Muscle of leg (tissue), 3 donors: ENCODE measurements at regions not wholly inside any gene's neighbourhood (a gene's known extent, or its start where the extent isn't known, plus 50 kb on each side); places are given as distances from the start of the nearest gene placed in this dataset.

Experiments
- DNase-seq: peaks from one replicate; pipeline ENCODE4 v3.0.0; 2013
- H3K27ac ChIP-seq: one replicate; pipeline ENCODE4 v1.5.1; 2013; ENCODE audit warnings: mild to moderate bottlenecking, low read length, control low read depth
- H3K27me3 ChIP-seq: one replicate; pipeline ENCODE4 v1.6.1; 2013; ENCODE audit warnings: low read length; ENCODE audit not compliant: control insufficient read depth, insufficient read depth
- H3K36me3 ChIP-seq: one replicate; pipeline ENCODE4 v1.6.1; 2013; ENCODE audit warnings: low read length; ENCODE audit not compliant: control insufficient read depth, insufficient read depth
- H3K4me1 ChIP-seq: one replicate; pipeline ENCODE4 v1.6.1; 2013; ENCODE audit warnings: low read length; ENCODE audit not compliant: control insufficient read depth, insufficient read depth
- H3K4me3 ChIP-seq: one replicate; pipeline ENCODE4 v1.5.1; 2013; ENCODE audit warnings: low read length, control low read depth
- H3K9me3 ChIP-seq: replicated peaks from 2 replicates; pipeline ENCODE4 v1.6.1; 2013; ENCODE audit warnings: low read depth, low read length; ENCODE audit not compliant: control insufficient read depth
- WGBS: methylation state at CpG from one replicate; pipeline ENCODE4 v1.1.5; 2013; ENCODE audit warnings: missing lambda C conversion rate; ENCODE audit not compliant: insufficient coverage; 5-methylcytosine and 5-hydroxymethylcytosine counted together

DNA sequence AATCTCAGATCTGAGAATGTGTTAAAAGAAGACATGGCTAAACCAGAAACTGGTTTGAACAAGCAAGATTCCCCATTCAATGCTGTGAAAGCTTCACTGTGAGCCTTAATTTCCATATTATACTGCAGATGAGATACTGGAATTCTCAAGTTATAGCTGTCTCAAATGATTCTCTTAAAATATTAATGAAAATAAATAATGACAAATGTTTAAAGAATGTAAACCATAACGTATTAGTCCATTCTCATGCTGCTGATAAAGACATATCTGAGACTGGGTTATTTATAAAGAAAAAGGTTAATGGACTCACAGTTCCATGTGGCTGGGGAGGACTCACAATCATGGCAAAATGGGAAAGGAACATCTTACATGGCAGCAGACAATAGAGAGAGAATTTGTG is 667.8 kb downstream of the SLITRK1 start:
- Histone ChIP-seq H3K4me1 (no peaks in the 10 kb centered on the region), H3K9me3 (peaks cover 5% of the 10 kb centered on the region), H3K27ac (no peak overlapping the region), H3K4me3 (no peak overlapping the region), H3K27me3 (no peaks in the 10 kb centered on the region), H3K36me3 (no peaks in the 10 kb centered on the region)
- no peak for DNase-seq
- WGBS, result no CpG with 5 or more reads among the region's 1 CpG

- no peak overlapping the region for H3K27ac ChIP-seq
- peaks cover 8% of the 10 kb centered on the region for H3K9me3 ChIP-seq
- no peak overlapping the region for H3K4me3 ChIP-seq
- no peaks in the 10 kb centered on the region for H3K27me3 ChIP-seq
- H3K36me3 ChIP-seq, result no peaks in the 10 kb centered on the region
- DNase-seq, result no peak
- H3K4me1 ChIP-seq, result no peaks in the 10 kb centered on the region
- no CpG with 5 or more reads among the region's 1 CpG for WGBS
Measured at GRCh38 chr13:83211301-83211700, 671.0 kb downstream of the SLITRK1 start.

DNA sequence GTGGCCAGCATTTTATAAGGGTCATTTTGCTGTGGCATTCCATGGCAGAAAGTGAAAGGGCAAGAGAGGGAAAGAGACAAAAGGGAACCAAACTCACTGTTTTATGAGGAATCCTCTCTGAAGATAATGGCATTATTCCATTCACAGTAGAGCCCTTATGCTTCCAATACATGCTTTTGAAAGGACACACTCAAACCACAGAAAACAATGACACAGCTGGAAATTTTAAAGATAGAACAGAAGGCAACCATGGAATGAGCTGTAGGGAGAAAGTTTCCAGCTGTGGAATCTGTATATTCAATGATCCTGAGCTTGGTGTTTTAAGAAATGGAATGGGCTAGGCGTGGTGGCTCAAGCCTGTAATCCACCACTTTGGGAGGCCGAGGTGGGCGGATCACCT is 677.4 kb downstream of the SLITRK1 start:
- no peak for DNase-seq
- Histone ChIP-seq H3K36me3 (no peaks in the 10 kb centered on the region), H3K27ac (no peak overlapping the region), H3K27me3 (no peaks in the 10 kb centered on the region), H3K4me1 (no peaks in the 10 kb centered on the region), H3K4me3 (no peak overlapping the region), H3K9me3 (peaks cover 3% of the 10 kb centered on the region)
- WGBS, result 96% methylated on average over 3 of the region's 3 CpGs

DNA sequence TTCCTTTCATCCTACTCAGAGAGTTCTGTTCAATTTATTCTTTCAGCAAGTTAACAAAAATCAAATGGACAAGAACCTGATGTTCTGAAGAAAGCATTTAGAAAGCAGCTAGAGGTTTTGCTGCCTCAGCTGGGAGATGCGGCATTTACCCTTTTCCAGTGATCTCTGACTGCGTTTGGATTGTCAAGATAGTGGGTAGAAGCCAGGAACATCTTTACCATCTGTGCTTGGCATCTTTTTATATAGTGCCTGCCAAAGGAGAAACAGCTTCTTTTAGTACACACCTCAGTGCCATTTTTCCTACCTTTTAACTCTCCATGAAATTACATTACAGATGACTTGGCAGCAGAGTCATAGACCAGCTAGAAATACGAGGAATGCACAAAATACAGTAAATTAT is 680.8 kb downstream of the SLITRK1 start:
- no peaks in the 10 kb centered on the region for H3K36me3 ChIP-seq
- WGBS, result no CpG with 5 or more reads among the region's 3 CpGs
- DNase-seq, result peak; percentile 83
- peaks cover 2% of the 10 kb centered on the region for H3K9me3 ChIP-seq
- no peaks in the 10 kb centered on the region for H3K4me1 ChIP-seq
- no peaks in the 10 kb centered on the region for H3K27me3 ChIP-seq
- H3K4me3 ChIP-seq, result no peak overlapping the region
- no peak overlapping the region for H3K27ac ChIP-seq

DNA sequence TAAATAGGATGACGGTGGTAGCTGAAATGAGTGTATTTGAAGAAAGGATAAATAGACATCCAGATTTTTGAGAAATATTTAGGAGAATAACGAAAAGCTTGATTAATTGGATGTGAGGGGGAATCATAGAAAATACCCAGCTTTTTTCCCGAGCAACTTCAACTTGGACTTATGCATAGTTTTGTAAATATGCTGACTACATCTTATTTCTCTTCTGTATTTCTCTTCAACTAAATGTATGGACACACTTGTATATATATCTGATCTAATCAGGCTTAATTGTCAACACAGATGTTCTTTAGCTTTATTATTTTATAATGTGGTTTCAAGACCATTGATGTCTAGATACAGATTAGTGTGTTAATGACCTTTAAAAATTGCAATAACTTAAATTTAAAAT is 685.0 kb downstream of the SLITRK1 start:
- H3K9me3 ChIP-seq, result peaks cover 2% of the 10 kb centered on the region
- 100% methylated on average over 1 of the region's 3 CpGs for WGBS
- no peak overlapping the region for H3K4me3 ChIP-seq
- H3K27me3 ChIP-seq, result no peaks in the 10 kb centered on the region
- no peaks in the 10 kb centered on the region for H3K36me3 ChIP-seq
- no peak for DNase-seq
- no peak overlapping the region for H3K27ac ChIP-seq
- H3K4me1 ChIP-seq, result no peaks in the 10 kb centered on the region

DNA sequence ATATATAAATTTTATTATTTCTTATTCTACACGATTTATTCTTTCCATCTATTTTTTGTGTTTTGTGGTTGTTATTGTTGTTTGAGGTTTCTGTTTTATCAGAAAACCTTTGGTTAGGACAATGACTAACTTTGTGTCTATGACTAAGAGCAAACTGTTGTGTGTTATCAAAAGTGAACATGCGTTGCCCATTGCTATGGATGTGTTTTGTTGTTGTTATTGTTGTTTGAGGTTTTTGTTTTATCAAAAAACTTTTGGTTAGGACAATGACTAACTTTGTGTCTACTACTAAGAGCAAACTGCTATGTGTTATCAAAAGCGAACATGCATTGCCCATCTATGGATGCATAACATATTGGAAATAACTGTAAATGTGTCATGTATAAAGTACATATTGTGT is 692.3 kb downstream of the SLITRK1 start:
- H3K9me3 ChIP-seq, result peaks cover 11% of the 10 kb centered on the region
- no peak overlapping the region for H3K27ac ChIP-seq
- no peak overlapping the region for H3K4me3 ChIP-seq
- no peak for DNase-seq
- no peaks in the 10 kb centered on the region for H3K36me3 ChIP-seq
- no peaks in the 10 kb centered on the region for H3K27me3 ChIP-seq
- 83% methylated on average over 1 of the region's 3 CpGs for WGBS
- H3K4me1 ChIP-seq, result no peaks in the 10 kb centered on the region

- no peak for DNase-seq
Measured at GRCh38 chr13:83184819-83185218, 697.5 kb downstream of the SLITRK1 start.

DNA sequence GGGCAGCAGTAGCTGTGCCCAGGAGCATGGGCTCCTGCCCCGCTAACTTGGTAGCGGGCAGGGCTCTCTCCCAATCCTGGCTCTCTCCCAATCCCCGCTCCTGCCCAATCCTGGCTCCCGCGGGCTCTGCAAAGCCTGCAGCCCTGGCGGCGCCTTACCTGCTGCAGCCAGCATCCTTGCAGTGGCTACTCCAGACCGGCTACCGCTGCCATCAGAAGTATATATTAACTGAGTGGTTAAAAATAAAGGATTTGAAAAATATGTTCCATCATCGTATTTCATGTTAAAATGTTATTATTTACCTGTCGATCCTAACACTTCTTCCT is 698.2 kb downstream of the SLITRK1 start:
- Histone ChIP-seq H3K4me3 (no peak overlapping the region), H3K4me1 (no peaks in the 10 kb centered on the region), H3K27ac (no peak overlapping the region), H3K36me3 (no peaks in the 10 kb centered on the region), H3K27me3 (no peaks in the 10 kb centered on the region), H3K9me3 (peaks cover 13% of the 10 kb centered on the region)
- WGBS, result 100% methylated on average over 2 of the region's 11 CpGs
- no peak for DNase-seq

More at GRCh38 chr13:83184819-83185218, 697.5 kb downstream of the SLITRK1 start:
- H3K27ac ChIP-seq, result no peak overlapping the region
- no peaks in the 10 kb centered on the region for H3K27me3 ChIP-seq
- peaks cover 13% of the 10 kb centered on the region for H3K9me3 ChIP-seq
- H3K36me3 ChIP-seq, result no peaks in the 10 kb centered on the region
- no peaks in the 10 kb centered on the region for H3K4me1 ChIP-seq
- no peak overlapping the region for H3K4me3 ChIP-seq
- no CpG with 5 or more reads among the region's 2 CpGs for WGBS

- Histone ChIP-seq H3K36me3 (no peaks in the 10 kb centered on the region), H3K27me3 (no peaks in the 10 kb centered on the region), H3K4me3 (no peak overlapping the region), H3K27ac (no peak overlapping the region), H3K9me3 (peaks cover 13% of the 10 kb centered on the region), H3K4me1 (no peaks in the 10 kb centered on the region)
- 99% methylated on average over 13 of the region's 14 CpGs for WGBS
- no peak for DNase-seq
Measured at GRCh38 chr13:83183439-83184149, 698.7 kb downstream of the SLITRK1 start.

DNA sequence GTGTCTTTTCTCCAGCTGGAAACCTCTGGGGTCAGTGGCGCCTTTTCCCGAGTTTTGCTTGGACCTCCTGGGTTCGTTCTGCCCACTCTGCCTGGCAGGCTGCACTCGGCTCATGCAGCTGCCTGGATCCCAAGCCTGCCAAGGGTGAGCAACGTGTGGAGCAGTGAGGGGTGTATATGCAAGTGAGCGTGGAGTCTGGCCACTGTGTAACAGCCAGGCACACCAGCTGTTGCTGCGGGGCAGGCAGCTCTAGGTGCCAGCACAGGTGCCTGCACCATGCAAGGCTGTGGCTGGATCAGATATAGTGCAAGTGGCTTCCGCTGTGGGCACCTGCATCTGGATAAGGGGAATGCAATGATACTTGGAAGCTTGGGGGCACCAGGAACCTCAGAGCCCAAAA is 699.4 kb downstream of the SLITRK1 start:
- no peak overlapping the region for H3K27ac ChIP-seq
- H3K4me3 ChIP-seq, result no peak overlapping the region
- H3K4me1 ChIP-seq, result no peaks in the 10 kb centered on the region
- peaks cover 12% of the 10 kb centered on the region for H3K9me3 ChIP-seq
- WGBS, result 75% methylated on average over 7 of the region's 8 CpGs
- DNase-seq, result no peak
- H3K27me3 ChIP-seq, result no peaks in the 10 kb centered on the region
- H3K36me3 ChIP-seq, result no peaks in the 10 kb centered on the region

DNA sequence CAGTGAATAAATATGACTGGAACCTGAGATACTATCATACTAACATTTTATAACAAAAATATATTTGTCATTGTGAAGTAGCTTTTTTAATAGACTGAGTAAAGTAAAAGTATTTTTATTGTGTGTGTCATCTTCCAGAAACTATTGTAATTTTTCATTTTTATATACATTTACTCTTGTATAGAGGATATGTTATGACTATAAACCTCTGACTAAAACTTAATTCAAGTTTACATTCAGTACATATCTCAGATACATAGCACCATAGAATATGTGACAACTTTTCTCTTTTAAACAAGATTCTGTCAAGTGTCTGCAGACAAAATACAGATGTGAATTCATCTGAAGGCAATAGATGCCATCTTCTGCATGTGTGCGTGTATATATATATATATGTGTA is 704.3 kb downstream of the SLITRK1 start:
- no peaks in the 10 kb centered on the region for H3K9me3 ChIP-seq
- no peaks in the 10 kb centered on the region for H3K36me3 ChIP-seq
- DNase-seq, result no peak
- H3K27ac ChIP-seq, result no peak overlapping the region
- no peak overlapping the region for H3K4me3 ChIP-seq
- H3K4me1 ChIP-seq, result no peaks in the 10 kb centered on the region
- no CpG with 5 or more reads among the region's 1 CpG for WGBS
- no peaks in the 10 kb centered on the region for H3K27me3 ChIP-seq
